HG02759 (cell line): ENCODE measurements at regions not wholly inside any gene's neighbourhood (a gene's known extent, or its start where the extent isn't known, plus 50 kb on each side); places are given as distances from the start of the nearest gene placed in this dataset.
"Not testable (repeated sequence)": the region's sequence is repeated elsewhere in the genome, so short reads cannot be mapped to it uniquely, and the experiment has no call there.

Source experiments
- ATAC-seq: cut with Tn5 transposase; IDR thresholded peaks from one replicate; pipeline ENCODE4 v1.9.1; 2021; ENCODE audit warnings: mild to moderate bottlenecking, moderate library complexity; ENCODE audit not compliant: unreplicated experiment

GRCh38 chr18:5024741-5025140 lies 172.3 kb downstream of the AKAIN1 start:
- ATAC-seq, result no peak

GRCh38 chr18:5021558-5021957 lies 175.5 kb downstream of the AKAIN1 start:
- no peak for ATAC-seq

GRCh38 chr18:5015213-5015612 lies 181.8 kb downstream of the AKAIN1 start:
- ATAC-seq, result no peak

GRCh38 chr18:5004031-5004820 lies 192.8 kb downstream of the AKAIN1 start:
- ATAC-seq, result not testable (repeated sequence)

- no peak for ATAC-seq
These were observed 202.3 kb downstream of the AKAIN1 start for GRCh38 chr18:4994710-4995109.

- ATAC-seq, result no peak
These were observed 209.3 kb downstream of the AKAIN1 start for GRCh38 chr18:4987452-4988405.

- ATAC-seq, result no peak
These were observed 210.4 kb downstream of the AKAIN1 start for GRCh38 chr18:4986677-4987076.

- ATAC-seq, result no peak
These were observed 211.0 kb downstream of the AKAIN1 start for GRCh38 chr18:4986066-4986465.

- ATAC-seq, result no peak
These were observed 235.7 kb downstream of the AKAIN1 start for GRCh38 chr18:4961121-4961909.

- no peak for ATAC-seq
These were observed 236.5 kb downstream of the AKAIN1 start for GRCh38 chr18:4960578-4960977.

GRCh38 chr18:4931209-4931608 lies 265.8 kb downstream of the AKAIN1 start:
- no peak for ATAC-seq

- no peak for ATAC-seq
These were observed 275.5 kb downstream of the AKAIN1 start for GRCh38 chr18:4921548-4921947.

GRCh38 chr18:4917509-4917908 lies 279.5 kb downstream of the AKAIN1 start:
- ATAC-seq, result not testable (repeated sequence)

GRCh38 chr18:4908328-4908727 lies 288.7 kb downstream of the AKAIN1 start:
- no peak for ATAC-seq

- no peak for ATAC-seq
These were observed 290.2 kb downstream of the AKAIN1 start for GRCh38 chr18:4906856-4907255.

- no peak for ATAC-seq
These were observed 308.6 kb downstream of the AKAIN1 start for GRCh38 chr18:4888251-4889040.

GRCh38 chr18:4878480-4878879 lies 318.6 kb downstream of the AKAIN1 start:
- no peak for ATAC-seq

- ATAC-seq, result no peak
These were observed 325.9 kb downstream of the AKAIN1 start for GRCh38 chr18:4871197-4871596.

GRCh38 chr18:4870177-4870773 lies 326.8 kb downstream of the AKAIN1 start:
- no peak for ATAC-seq

GRCh38 chr18:4869155-4869554 lies 327.9 kb downstream of the AKAIN1 start:
- no peak for ATAC-seq
